GM12801 (cell line): ENCODE measurements at regions not wholly inside any gene's neighbourhood (a gene's known extent, or its start where the extent isn't known, plus 50 kb on each side); places are given as distances from the start of the nearest gene placed in this dataset.

Experiments used
- CTCF ChIP-seq: IDR thresholded peaks from one replicate; pipeline ENCODE4 v1.5.1; 2011; ENCODE audit warnings: control low read depth; ENCODE audit not compliant: insufficient read length; ENCODE audit errors: extremely low read depth

GRCh38 chr10:113326160-113327111 is 226.4 kb upstream of the HABP2 start:
- TF ChIP-seq CTCF: no peak

- no peak for TF ChIP-seq CTCF
These were observed 223.7 kb upstream of the HABP2 start for GRCh38 chr10:113329121-113329596.

GRCh38 chr10:113331961-113332360 is 220.9 kb upstream of the HABP2 start:
- TF ChIP-seq CTCF: no peak

GRCh38 chr10:113333313-113333712 is 219.5 kb upstream of the HABP2 start:
- TF ChIP-seq CTCF: no peak

GRCh38 chr10:113335592-113335991 is 217.3 kb upstream of the HABP2 start:
- TF ChIP-seq CTCF: no peak

- TF ChIP-seq CTCF: no peak
These were observed 216.2 kb upstream of the HABP2 start for GRCh38 chr10:113336549-113337130.

GRCh38 chr10:113337142-113337541 is 215.7 kb upstream of the HABP2 start:
- no peak for TF ChIP-seq CTCF
